ENCODE measurements at regions not wholly inside any gene's neighbourhood (a gene's known extent, or its start where the extent isn't known, plus 50 kb on each side); places are given as distances from the start of the nearest gene placed in this dataset.
"Not testable (repeated sequence)": the region's sequence is repeated elsewhere in the genome, so short reads cannot be mapped to it uniquely, and the experiment has no call there.

- TF ChIP-seq, protein P1, sequence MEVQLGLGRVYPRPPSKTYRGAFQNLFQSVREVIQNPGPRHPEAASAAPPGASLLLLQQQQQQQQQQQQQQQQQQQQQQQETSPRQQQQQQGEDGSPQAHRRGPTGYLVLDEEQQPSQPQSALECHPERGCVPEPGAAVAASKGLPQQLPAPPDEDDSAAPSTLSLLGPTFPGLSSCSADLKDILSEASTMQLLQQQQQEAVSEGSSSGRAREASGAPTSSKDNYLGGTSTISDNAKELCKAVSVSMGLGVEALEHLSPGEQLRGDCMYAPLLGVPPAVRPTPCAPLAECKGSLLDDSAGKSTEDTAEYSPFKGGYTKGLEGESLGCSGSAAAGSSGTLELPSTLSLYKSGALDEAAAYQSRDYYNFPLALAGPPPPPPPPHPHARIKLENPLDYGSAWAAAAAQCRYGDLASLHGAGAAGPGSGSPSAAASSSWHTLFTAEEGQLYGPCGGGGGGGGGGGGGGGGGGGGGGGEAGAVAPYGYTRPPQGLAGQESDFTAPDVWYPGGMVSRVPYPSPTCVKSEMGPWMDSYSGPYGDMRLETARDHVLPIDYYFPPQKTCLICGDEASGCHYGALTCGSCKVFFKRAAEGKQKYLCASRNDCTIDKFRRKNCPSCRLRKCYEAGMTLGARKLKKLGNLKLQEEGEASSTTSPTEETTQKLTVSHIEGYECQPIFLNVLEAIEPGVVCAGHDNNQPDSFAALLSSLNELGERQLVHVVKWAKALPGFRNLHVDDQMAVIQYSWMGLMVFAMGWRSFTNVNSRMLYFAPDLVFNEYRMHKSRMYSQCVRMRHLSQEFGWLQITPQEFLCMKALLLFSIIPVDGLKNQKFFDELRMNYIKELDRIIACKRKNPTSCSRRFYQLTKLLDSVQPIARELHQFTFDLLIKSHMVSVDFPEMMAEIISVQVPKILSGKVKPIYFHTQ (CRISPR knock-in tag; IDR thresholded peaks at IDR 0.05) = no peak
- no peak for TF ChIP-seq NR1H2 (CRISPR knock-in tag; IDR thresholded peaks at IDR 0.05)
- TF ChIP-seq, protein P2, sequence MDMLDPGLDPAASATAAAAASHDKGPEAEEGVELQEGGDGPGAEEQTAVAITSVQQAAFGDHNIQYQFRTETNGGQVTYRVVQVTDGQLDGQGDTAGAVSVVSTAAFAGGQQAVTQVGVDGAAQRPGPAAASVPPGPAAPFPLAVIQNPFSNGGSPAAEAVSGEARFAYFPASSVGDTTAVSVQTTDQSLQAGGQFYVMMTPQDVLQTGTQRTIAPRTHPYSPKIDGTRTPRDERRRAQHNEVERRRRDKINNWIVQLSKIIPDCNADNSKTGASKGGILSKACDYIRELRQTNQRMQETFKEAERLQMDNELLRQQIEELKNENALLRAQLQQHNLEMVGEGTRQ (CRISPR knock-in tag; IDR thresholded peaks at IDR 0.05) = no peak
Observed at GRCh38 chr20:19137641-19138040, 74.8 kb upstream of the SLC24A3 start (continued).

GRCh38 chr20:19138758-19139157 is 73.7 kb upstream of the SLC24A3 start:
- POLR2A ChIA-PET = no interaction called here
- TF ChIP-seq CREB1 (CRISPR knock-in tag; IDR thresholded peaks at IDR 0.05) (no peak), MLX (CRISPR knock-in tag; IDR thresholded peaks at IDR 0.05) (no peak), ZMAT4 (CRISPR knock-in tag; IDR thresholded peaks at IDR 0.05) (no peak), NR1H2 (CRISPR knock-in tag; IDR thresholded peaks at IDR 0.05) (no peak), ZNF532 (CRISPR knock-in tag; IDR thresholded peaks at IDR 0.05; ENCODE audit: borderline replicate concordance) (no peak), ZNF396 (CRISPR knock-in tag; IDR thresholded peaks at IDR 0.05; ENCODE audit: borderline replicate concordance) (no peak)
- TF ChIP-seq, protein P2 (CRISPR knock-in tag; IDR thresholded peaks at IDR 0.05) = no peak
- TF ChIP-seq, protein P3, sequence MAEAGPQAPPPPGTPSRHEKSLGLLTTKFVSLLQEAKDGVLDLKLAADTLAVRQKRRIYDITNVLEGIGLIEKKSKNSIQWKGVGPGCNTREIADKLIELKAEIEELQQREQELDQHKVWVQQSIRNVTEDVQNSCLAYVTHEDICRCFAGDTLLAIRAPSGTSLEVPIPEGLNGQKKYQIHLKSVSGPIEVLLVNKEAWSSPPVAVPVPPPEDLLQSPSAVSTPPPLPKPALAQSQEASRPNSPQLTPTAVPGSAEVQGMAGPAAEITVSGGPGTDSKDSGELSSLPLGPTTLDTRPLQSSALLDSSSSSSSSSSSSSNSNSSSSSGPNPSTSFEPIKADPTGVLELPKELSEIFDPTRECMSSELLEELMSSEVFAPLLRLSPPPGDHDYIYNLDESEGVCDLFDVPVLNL (CRISPR knock-in tag; IDR thresholded peaks at IDR 0.05; ENCODE audit: borderline replicate concordance, low read depth) = no peak
- TF ChIP-seq, protein P4, sequence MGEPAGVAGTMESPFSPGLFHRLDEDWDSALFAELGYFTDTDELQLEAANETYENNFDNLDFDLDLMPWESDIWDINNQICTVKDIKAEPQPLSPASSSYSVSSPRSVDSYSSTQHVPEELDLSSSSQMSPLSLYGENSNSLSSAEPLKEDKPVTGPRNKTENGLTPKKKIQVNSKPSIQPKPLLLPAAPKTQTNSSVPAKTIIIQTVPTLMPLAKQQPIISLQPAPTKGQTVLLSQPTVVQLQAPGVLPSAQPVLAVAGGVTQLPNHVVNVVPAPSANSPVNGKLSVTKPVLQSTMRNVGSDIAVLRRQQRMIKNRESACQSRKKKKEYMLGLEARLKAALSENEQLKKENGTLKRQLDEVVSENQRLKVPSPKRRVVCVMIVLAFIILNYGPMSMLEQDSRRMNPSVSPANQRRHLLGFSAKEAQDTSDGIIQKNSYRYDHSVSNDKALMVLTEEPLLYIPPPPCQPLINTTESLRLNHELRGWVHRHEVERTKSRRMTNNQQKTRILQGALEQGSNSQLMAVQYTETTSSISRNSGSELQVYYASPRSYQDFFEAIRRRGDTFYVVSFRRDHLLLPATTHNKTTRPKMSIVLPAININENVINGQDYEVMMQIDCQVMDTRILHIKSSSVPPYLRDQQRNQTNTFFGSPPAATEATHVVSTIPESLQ (CRISPR knock-in tag; IDR thresholded peaks at IDR 0.05) = no peak
- Mint-ChIP-seq H3K36me3 (peaks cover 41% of the 10 kb centered on the region), H3K27ac (no peak overlapping the region), H3K27me3 (ENCODE audit: low read depth) (peaks cover 4% of the 10 kb centered on the region; the same call in 1 of the 2 replicates), H3K9me3 (peaks cover 86% of the 10 kb centered on the region), H3K4me1 (no peaks in the 10 kb centered on the region), H3K4me3 (no peak overlapping the region)
- ATAC-seq (no peak), DNase-seq (ENCODE audit: low spot score) (no peak)
- CTCF ChIA-PET = no interaction called here

DNA sequence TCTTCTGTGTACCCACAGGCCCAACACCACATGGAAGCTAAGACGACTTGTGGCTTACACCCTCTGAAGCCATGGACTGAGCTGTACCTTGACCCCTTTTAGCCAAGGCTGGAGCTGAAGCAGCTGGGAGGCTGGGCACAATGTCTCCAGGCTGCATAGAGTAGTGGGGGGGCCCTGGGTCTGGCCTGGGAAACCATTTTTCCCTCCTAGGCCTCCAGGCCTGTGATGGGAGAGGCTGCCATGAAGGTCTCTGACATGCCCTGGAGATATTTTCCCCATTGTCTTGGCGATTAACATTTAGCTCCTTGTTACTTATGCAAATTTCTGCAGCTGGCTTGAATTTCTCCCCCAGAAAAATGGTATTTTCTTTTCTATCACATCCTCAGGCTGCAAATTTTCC is 72.9 kb upstream of the SLC24A3 start:
- not testable (repeated sequence) for H3K27ac Mint-ChIP-seq

More for the DNA sequence above, 72.9 kb upstream of the SLC24A3 start:
- DNase-seq (ENCODE audit: low spot score); H3K27me3 Mint-ChIP-seq (ENCODE audit: low read depth); CTCF ChIA-PET; H3K4me1 Mint-ChIP-seq; POLR2A ChIA-PET; ATAC-seq; H3K4me3 Mint-ChIP-seq: not testable (repeated sequence)
- Mint-ChIP-seq H3K9me3 (peaks cover 77% of the 10 kb centered on the region), H3K36me3 (peaks cover 38% of the 10 kb centered on the region)

Data from WTC11 (cell line).